Neural crest cell (in vitro differentiated cells): ENCODE measurements at regions not wholly inside any gene's neighbourhood (a gene's known extent, or its start where the extent isn't known, plus 50 kb on each side); places are given as distances from the start of the nearest gene placed in this dataset.

Source experiments
- DNase-seq: peaks from one replicate; pipeline ENCODE4 v3.0.0; 2021; ENCODE audit warnings: low read depth, mixed read lengths, low spot score
- H3K27ac Mint-ChIP-seq: one replicate; pipeline ENCODE4 v1.8.0; 2021; ENCODE audit warnings: mild to moderate bottlenecking, mixed read lengths; ENCODE audit not compliant: unreplicated experiment
- H3K27me3 Mint-ChIP-seq: 2 replicates; pipeline ENCODE4 v1.8.0; 2021; ENCODE audit warnings: low read depth, mild to moderate bottlenecking, mixed read lengths
- H3K36me3 Mint-ChIP-seq: 2 replicates; pipeline ENCODE4 v1.8.0; 2021; ENCODE audit warnings: low read depth, mild to moderate bottlenecking, mixed read lengths
- H3K4me1 Mint-ChIP-seq: 2 replicates; pipeline ENCODE4 v1.8.0; 2021; ENCODE audit warnings: mixed read lengths
- H3K4me3 Mint-ChIP-seq: one replicate; pipeline ENCODE4 v1.8.0; 2021; ENCODE audit warnings: mild to moderate bottlenecking, mixed read lengths
- H3K9me3 Mint-ChIP-seq: 2 replicates; pipeline ENCODE4 v1.8.0; 2021; ENCODE audit warnings: mixed read lengths
- CTCF ChIP-seq: fragments of 200-600 bp; sonication (generic); conservative IDR thresholded peaks from 2 replicates; pipeline ENCODE4 v1.5.0; 2021; ENCODE audit warnings: antibody characterized with exemption, mild to moderate bottlenecking

GRCh38 chr12:34397591-34398365, 375.5 kb downstream of the ALG10 start:
- Mint-ChIP-seq H3K36me3 (no peaks in the 10 kb centered on the region), H3K9me3 (no peaks in the 10 kb centered on the region), H3K4me3 (no peak overlapping the region), H3K27ac (no peak overlapping the region), H3K4me1 (no peaks in the 10 kb centered on the region), H3K27me3 (no peaks in the 10 kb centered on the region)
- DNase-seq = no peak
- no peak for TF ChIP-seq CTCF

GRCh38 chr12:34398366-34398705, 376.0 kb downstream of the ALG10 start:
- H3K27ac Mint-ChIP-seq = no peak overlapping the region
- H3K4me3 Mint-ChIP-seq = no peak overlapping the region
- no peaks in the 10 kb centered on the region for H3K4me1 Mint-ChIP-seq
- no peak for TF ChIP-seq CTCF
- H3K36me3 Mint-ChIP-seq = no peaks in the 10 kb centered on the region
- H3K9me3 Mint-ChIP-seq = no peaks in the 10 kb centered on the region
- no peaks in the 10 kb centered on the region for H3K27me3 Mint-ChIP-seq
- no peak for DNase-seq

- DNase-seq = no peak
- TF ChIP-seq CTCF = no peak
- H3K4me1 Mint-ChIP-seq = no peaks in the 10 kb centered on the region
- no peak overlapping the region for H3K27ac Mint-ChIP-seq
- H3K4me3 Mint-ChIP-seq = no peak overlapping the region
- no peaks in the 10 kb centered on the region for H3K36me3 Mint-ChIP-seq
- H3K27me3 Mint-ChIP-seq = no peaks in the 10 kb centered on the region
- H3K9me3 Mint-ChIP-seq = no peaks in the 10 kb centered on the region
These were observed 376.7 kb downstream of the ALG10 start for GRCh38 chr12:34398706-34399630.

GRCh38 chr12:34399631-34400410, 377.5 kb downstream of the ALG10 start:
- Mint-ChIP-seq H3K36me3 (no peaks in the 10 kb centered on the region), H3K27ac (no peak overlapping the region), H3K4me3 (no peak overlapping the region), H3K27me3 (no peaks in the 10 kb centered on the region), H3K4me1 (no peaks in the 10 kb centered on the region), H3K9me3 (no peaks in the 10 kb centered on the region)
- no peak for DNase-seq
- no peak for TF ChIP-seq CTCF

GRCh38 chr12:34400411-34400881, 378.1 kb downstream of the ALG10 start:
- Mint-ChIP-seq H3K4me3 (no peak overlapping the region), H3K4me1 (no peaks in the 10 kb centered on the region), H3K36me3 (no peaks in the 10 kb centered on the region), H3K9me3 (no peaks in the 10 kb centered on the region), H3K27me3 (no peaks in the 10 kb centered on the region), H3K27ac (no peak overlapping the region)
- no peak for TF ChIP-seq CTCF
- no peak for DNase-seq
